DMS53 treated with DMSO at 0.1 percent for 48 hours (cell line): ENCODE measurements at regions not wholly inside any gene's neighbourhood (a gene's known extent, or its start where the extent isn't known, plus 50 kb on each side); places are given as distances from the start of the nearest gene placed in this dataset.

ENCODE experiments used
- DNase-seq: peaks from one replicate; lab custom pipeline; 2025; ENCODE audit not compliant: unreplicated experiment; lab: John Stamatoyannopoulos, UW

DNA sequence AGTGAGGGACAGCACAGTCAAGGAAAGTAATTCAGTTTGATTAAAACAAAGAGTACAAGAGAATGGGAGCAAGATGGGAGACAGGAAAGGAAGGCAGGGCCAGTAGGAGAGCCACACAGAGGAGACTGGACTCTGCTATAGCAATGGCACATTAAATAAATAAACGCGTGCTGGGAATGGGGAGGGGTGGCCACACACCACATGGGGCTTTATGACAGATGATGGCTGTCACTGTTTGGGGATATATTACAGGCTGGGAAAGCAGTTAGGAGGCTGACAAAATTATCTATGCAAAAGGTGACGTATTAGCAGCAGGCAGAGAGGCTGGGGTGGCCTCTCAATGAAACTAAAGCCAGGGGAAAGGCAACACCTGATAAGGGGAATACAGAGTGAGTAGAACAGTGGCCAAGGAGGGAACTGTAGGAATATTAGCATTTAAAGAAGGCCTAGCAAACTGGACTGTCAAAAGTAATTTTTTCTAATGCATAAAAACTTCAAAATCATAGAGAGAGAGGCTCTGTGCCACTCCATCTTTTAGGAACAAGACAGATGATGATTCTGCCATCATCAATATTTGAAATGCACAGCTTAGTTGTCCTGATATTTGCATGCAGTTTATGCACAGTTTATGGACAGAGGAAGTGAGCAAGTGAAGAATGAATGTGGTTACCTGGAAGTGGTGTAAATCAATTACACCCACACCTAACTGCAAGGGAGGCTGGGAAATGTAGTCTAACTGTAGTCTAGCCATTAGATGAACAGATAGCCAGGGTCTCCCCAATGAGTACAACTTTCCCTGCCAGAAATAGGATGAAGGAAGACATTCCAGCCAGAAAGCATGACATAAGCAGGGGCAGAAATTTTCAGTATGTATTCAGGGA lies 346.5 kb downstream of the FOXO1 start:
- DNase-seq = no peak

DNA sequence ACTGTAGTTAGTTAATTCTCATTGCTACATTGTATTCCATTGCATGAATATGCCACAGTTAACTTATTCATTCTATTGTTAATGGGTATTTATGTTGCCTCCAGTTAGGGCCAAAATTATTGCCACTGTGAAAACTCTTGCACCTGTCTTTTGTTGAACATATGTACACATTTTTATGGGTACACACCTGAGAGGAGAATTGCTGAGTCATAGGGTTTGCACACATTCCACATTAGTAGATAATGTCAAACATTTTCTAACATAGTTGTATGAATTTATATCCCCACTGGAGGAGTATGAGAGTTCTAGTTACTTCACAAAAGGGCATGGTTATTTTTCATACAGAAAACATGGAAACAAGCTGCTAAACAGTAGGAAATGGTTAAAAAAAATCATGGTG lies 338.4 kb downstream of the FOXO1 start:
- no peak for DNase-seq

DNA sequence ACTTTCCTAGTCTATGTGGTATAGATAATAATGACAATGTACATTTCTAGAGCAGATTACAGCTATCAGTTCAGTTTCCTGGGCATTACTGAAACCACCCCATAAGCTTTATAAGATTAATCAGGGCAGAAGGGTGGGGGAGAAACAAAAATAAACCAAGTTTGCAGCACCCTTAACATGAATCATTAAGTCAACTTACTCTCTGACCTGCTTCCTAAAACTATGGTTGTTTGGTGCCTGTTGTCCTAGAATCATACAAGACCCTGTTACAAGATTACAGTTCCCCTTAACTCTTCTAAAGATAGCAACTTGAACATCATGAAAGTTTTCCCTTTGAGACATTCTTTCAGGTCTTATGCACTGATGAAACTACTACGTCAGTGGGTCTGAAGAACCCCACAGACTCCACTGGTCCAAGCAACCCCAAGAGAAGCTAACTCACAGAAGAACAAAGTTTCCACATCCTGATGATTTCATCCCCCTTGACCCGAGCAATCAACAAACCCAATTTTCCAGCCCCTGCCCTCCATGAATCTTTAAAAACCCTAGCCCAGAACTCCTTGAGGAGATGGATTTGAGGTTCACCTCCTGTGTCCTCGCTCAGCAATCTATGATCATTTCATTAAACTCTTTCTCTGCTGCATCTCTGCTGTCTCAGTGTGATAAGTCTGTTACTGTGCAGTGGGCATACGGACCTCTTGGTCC lies 336.5 kb downstream of the FOXO1 start:
- no peak for DNase-seq

DNA sequence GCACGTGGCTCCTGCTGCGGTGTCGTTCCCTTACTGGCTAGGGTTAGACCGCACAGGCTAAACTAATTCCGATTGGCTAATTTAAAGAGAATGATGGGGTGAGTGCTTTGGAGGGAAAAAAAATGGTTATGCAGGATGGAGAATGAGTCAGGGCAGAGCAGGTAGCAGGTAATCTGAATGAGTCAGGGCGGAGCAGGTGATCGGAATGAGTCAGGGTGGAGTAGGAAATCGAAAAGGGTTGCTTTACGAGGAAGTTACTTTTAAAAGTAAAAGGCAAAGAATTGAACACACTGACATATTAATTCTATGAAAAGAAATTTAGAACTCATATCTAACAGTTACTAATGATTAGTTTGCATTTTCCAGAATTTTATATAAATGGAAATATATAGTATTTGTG lies 335.5 kb downstream of the FOXO1 start:
- no peak for DNase-seq

DNA sequence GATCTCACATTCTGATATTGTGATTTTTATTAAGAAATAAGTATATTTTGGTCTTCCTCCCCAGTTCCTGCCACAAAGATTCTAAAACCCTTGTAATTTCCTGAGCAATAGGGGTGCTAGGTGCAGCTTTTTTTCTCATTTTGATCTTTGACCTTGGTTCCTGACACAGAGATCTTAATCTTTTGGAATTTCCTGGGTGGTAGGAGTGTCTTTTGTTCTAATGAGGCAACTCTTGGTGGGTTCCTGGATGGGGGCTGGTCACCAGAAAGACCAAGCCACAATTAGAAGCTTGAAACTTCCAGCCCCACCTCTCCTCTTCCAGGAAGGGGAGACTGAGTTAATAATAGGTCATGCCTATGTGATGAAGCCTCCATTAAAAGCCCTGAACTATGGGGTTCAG lies 334.6 kb downstream of the FOXO1 start:
- no peak for DNase-seq

DNA sequence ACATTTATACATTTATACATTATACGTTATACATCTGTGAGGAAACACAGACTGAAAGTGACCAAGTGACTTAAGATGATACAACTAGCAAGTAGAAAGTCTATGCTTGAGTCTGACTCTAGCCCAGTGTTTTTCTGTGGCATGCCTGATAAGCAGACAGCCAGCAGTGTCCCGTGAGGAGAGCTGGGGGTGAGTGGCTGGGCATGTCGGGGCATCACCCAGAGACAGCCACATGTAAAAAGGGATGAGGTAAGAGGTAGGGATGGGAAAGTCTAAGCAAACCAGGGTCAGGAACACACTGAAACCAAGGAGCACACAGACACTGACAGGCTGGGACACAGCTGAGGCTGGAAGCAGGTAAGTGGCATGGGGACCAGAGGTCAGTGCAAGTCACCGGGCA lies 333.2 kb downstream of the FOXO1 start:
- no peak for DNase-seq

DNA sequence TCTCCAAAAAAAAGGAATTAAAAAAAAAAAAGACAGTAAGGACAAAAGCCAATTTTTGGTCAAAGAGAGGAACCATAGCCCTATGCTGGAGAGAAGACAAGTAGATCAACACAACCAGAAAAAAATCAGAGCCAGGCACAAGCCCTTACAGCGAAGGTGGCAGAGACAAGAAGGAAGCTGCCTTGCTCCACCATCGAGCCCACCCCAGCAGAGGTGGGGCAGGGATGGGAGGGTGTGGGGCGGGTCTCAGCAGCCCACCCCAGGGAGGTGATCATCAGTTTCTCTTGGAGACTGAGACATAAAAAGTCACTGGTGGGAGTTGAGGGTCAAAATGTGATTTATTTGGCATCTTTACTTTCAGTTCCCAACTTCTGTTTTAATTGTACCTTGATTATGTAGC lies 332.4 kb downstream of the FOXO1 start:
- DNase-seq = no peak

DNA sequence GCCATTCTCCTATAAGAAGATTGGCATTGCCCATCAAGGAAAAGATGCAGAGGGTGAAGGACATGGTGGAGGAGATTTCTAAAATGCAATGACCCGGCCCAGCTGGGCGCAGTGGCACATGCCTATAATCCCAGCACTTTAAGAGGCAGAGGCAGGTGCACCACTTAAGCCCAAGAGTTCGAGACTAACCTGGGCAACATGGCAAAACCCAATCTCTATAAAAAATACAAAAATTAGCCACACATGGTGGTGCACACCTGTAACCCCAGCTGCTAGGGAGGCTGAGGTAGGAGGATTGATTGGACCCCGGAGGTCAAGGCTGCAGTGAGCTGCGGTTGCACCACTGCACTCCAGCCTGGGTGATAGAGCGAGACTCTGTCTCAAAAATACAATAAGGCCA lies 331.8 kb downstream of the FOXO1 start:
- no peak for DNase-seq

DNA sequence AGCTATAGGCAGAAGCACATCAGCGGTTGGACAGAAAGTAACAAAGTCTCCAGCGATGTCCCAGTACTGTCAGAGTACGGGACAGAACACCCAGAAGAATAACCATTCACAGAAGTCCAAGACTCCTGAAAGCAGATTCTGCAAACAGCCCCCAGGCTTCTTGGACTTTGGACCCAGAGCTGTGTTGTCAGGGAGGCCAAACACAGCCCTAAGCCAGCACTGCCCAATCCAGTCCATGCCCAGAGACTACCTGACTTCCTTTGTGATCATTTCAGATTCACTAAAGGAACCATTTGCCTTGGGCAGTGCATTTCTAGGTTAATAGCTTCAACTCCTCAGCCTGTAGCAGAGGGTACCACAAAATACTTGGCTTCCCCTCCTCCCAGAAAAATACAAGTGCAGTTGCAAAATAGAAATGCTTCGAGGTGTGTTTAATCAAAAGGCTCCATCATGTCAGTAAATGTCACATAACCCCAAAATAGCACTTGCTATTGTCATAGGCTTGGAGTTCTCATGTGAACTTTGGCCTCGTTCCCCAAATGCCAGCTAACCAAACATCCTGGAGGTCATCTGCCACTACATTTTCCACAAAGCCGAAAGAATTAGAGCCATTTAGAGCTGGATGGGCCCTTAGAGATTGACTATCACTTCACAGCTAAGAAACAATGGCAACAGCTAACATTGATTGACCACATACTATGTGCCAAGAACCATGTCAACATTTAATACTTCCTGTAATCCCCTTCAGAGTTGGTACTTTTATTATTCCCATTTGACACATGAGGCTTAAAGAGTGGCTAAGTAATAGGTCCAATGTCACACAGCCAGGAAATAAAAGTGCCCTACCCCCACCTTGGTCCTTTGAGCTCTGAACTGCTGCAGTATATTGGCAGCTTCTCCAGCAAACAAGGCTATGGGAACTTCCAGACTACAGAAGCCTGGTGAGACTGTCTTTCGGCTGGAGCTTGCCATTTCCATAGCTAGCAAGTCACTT lies 329.9 kb downstream of the FOXO1 start:
- DNase-seq = no peak

DNA sequence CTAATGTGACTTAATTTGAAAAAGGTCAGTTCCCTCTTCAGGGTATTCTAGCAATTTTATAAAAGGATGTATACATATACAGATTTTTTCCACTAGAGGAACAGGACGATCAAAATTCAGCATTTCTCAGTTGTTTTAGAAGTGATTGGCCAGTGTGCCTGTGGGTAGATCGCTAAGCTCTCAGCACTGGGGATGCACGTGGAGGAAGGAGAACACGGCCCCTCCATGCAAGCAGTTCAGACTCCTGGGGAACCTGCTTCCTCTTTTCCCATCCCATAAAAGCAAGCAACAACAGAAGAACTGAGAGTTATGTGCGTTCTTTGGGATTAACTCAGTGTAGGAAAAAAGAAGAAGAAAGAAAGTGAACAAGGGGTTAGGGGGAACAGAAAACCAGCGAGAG lies 328.8 kb downstream of the FOXO1 start:
- no peak for DNase-seq

DNA sequence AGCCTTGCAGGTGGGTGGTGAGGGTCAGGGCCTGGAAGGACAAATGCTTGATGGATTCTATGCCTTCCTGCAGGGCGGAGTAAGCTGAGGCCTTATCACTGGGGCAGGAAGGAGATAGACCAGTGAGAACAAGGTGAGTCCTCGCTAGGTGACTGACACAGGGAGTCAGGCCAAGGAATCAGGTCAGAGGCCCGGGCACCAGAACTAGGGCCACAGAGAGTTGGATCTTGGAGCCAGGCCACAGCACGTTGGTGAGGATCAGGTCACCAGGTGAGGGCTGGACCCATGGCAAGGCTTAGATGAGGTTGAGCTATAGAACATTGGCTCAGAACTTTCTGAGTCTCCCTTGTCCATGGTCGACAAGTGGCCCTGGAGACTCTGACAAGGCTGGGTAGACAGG lies 328.2 kb downstream of the FOXO1 start:
- DNase-seq = no peak

DNA sequence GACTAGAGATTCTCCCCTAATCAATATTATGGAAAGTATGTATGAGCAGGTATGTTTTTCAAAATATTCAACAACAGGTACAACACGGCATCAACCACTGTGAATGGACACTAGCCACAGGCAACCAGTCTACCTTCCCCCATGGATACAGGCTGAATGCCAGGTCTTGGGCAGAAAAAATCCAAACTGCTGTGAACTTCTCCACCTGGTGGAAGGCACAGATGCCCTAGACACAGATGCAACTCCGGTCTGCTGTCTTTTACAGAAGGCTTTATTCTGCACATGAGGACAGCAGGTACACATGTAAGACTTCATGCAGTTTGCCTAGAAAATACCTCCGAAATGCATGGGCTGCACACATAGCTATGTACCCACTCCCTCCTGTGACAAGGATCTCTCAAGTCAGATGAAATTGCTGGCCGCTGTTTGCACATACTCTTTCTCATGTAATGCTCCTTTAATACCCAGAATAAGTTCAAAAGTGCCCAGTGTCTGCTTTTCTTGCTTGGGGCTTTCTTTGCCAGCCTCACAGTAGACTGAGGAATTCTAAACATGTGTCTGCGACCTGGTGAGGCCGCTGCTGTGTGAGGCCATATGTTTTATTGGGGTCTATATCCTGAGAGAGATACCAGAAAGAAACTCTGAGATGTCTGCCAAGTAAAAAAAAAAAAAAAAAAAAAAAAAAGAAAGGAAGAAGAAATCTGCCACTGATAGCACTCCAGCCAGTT lies 325.9 kb downstream of the FOXO1 start:
- DNase-seq = no peak

DNA sequence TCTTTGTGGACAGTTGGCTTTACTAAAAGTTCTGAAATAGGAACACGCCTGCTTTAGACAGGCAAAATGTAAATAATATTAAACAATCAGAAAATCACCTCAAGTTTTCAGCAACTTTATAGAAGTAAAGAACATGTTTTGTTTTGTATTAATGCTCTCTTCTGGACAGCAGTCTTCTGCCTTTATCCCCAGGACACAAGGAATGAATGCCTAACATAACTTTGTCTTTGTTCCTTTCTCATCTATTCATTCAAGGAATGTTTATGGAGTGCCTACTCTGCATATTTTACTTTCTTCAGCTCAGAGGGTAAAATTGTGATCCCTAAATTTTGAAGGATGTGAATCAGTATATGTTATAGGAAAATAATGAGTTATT lies 325.4 kb downstream of the FOXO1 start:
- no peak for DNase-seq

DNA sequence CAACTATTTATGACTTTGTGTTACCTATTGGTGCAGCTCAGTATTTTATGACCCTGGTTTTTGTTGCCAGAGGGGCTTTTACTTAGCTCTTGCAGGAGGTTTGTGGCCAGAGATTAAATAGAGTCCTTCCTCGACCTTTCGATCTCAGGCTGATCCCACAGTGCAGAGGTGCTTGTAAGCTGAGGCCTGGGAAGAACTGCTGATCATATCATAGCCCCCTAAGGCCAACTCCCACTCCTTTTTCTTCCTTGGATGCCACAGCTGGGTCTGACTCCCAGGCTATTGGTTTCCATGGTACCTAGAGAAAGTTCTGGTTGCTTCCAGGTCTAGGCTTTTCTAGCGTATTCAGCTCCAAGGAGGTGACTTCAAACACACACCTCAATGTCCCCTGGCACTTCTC lies 324.9 kb downstream of the FOXO1 start:
- no peak for DNase-seq

DNA sequence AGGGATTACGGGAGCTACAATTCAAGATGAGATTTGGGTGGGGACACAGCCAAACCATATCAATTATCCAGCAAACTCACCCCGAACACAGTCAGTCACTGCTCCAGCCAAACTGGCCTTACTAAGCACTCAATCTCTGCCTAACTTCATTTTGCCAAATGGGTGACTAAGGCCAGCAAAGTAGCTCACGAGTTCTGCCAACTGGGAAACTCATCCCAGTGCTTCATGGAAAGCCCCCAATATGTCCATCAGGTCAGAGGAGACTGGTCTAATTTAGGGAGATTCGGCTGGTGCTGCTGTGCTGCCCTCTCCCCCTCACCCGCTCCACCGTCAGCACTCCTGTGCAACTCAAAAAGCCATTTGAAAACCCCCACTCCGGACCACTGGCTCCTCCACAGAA lies 324.0 kb downstream of the FOXO1 start:
- no peak for DNase-seq

DNA sequence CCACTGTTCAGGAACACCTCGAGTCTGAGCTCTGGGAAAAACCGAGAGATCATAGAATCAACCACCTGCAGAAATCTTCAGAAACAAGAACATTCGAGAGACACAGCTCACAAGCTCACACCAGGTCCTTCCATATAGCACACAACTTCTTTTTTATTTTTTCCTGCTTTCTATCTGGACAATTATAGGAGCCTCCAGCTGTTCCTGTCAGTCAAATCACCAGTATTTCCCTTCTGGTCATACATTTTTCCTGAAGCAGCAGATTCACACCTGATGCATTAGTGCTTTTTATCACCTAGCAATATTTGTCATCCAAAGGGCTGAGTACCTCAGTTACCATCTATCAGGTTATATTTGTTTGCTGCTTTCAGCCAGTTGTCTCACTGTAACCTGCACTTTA lies 323.5 kb downstream of the FOXO1 start:
- no peak for DNase-seq

DNA sequence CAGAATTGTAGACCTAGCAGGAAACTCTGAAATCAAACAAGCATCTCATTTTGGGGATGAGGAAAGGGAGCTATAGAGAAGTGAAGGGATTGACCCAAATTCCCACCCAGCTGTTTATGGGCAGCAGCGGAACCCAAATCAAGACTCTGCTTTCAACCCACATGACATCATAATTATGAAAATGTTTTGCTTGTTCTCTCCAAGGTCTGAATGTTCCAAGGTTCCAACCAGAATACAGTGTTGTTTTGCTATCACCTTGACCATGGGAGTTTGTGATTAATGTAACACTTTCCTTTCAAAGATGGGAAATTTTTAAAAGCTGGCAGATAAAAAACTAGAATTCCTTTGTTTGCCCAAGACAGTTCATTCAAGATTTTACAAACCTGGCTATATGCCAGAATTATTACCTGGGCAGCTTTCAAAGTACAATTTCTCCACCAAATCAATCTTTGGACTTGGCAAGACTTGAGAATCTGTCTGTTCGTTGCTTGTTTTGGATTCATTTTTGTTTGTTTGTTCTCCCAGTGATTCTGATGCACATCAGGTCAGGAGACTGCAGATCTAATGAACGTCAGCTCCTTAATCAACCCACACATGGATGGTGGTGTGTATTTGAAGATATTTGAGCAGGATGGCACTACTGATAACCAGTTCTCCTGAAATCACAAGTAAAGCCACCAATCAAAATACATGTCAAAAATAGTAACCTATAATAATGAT lies 322.7 kb downstream of the FOXO1 start:
- no peak for DNase-seq

DNA sequence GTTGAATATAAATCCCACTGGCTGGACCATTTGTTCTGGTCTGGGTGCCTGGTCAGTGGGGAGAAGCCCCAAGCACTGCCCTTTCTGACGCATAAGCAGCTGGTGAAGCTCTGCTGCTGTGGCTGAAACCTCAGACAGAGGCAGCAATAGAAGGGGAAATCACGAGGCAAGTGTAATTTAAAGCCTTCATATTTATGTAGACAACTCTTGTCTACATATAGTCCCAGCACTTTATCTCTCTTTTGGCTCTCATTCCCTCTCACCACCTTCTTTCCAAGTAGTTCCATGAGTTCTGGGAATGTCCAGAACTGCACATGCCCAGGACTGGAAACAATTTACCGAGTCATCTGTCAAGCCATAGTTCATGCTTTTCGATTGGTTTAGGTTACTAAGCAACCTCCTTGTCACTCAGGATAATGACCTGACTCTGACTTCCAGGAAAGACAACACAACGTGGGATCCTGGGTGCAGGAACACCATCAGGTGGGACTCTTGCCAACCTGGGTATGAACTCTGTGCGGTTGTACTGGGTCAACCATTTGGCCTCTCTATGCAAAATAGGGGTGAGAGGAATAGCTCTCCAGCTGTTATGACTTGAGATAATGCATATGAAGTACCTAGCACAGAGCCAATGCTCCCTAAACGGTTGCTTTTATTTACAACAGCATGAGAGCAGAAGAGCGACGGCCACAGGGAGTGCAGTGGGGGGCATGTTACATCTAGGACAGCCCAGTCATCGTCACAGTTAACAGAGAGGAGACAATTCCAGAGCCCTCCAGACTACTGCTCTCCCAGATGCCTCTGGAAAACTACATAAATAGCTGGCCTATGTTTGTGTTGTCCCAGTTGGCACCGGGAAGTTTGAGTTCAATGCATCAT lies 321.9 kb downstream of the FOXO1 start:
- no peak for DNase-seq

DNA sequence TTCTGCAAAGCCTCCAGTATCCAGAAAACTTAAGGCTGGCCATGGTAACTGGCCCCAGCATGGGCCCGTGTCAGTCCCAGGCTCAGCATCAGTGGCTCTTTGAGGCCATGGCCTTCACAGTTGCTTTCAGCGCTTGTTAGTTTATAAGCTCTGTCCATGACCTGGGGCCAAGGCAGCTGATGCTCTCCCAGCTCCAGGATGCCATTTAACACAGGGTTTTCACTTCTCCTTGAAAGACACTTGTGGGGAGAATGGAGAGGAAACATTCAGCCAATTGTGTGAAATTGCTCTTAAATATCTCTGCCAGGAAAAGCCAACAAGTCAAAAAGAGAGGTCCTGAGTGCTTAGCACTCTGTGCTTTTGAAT lies 321.3 kb downstream of the FOXO1 start:
- no peak for DNase-seq
